SHP77 treated with DMSO at 0.1 percent for 48 hours (cell line): ENCODE measurements at regions not wholly inside any gene's neighbourhood (a gene's known extent, or its start where the extent isn't known, plus 50 kb on each side); places are given as distances from the start of the nearest gene placed in this dataset.
A peak's percentile ranks its signal among the peaks of the same experiment; 100 is the strongest.
"Not testable (repeated sequence)": the region's sequence is repeated elsewhere in the genome, so short reads cannot be mapped to it uniquely, and the experiment has no call there.

Source experiments
- DNase-seq: peaks from one replicate; lab custom pipeline; 2025; lab: John Stamatoyannopoulos, UW

DNA sequence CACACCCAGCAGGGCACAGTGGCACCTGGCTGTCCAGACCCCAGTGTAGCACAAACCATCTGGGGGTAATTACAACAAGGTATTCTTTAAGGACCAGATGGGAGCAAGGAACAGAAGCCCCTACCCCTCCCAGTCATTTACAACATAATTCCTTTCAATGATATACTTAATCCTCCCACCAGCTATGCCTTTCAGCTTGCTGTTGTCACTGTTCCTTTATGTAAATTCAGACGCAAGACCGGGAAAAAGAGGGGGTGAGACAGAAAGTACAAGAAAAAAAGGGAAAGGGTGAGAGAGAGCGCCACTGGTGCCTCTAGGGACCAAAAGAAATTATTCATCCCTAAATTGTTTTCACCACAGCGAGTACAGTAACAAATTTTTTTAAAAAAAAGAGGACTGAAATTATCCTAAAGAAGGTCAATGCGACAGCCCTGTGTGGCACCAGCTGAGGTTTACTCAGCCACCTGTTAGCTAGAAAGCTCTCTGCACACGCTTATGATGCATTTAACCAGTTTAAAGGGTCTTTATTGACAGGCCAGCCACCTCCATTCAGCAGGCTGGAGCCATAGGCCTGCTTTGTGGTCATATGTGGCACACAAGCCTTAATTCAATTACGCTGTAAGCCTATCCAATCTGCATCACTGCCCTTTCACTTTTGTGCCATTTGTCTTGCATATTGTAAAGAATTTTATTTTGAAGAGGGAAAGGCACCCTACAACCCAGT is 210.2 kb upstream of the ISL1 start:
- DNase-seq: peak; percentile 52

DNA sequence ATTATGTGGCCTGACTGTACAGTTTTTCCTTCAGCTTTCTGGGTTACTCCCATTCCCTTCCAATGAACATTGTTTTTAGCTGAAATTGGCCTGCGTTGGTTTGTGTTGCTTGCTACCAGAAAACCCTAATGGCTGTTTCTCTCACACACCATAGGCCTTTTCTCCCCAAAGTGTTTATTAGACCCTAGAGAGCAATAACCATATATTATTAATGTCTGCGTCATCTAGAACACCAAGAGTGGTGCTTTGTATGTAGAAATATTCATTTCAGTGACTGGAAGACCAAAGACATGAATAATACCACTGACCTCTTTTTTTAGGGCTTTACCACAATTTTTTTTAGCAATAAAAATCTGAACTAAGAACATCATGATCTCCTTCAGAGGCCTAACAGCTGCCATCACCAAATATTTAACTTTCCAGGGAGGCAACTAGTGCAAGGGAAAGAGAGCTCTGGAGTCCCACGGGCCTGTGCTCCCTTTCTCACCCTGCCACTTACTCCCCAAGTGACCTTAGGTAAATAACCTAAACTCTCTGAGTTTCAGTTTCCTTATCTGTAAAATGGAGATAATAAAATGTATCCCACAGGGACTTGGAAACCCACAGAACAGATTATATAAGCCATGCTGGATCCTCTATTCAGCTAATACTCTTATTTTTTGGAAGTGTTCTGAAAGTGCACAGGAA is 201.9 kb upstream of the ISL1 start:
- DNase-seq: no peak

DNA sequence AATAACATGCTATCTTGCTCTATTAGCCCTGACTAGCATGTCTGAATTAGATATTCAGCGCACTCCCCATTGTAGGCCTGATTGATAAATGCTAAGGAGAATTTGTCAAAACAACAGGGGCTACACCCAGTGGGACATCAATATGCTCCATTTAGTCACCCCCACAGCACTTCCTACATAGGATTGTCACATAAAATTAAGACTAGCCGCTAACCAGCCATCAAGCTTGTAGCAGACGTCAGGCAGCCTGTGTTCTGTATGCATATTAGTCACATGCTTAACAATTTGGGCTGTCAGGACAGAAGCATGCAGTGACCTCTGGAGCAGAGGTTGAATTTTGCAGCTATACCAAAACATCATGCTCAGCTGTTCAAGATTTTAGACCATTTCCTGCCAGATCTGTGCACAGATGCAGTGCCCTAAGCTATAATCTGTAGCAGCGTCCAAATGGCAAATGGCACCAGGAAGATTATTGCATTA is 197.4 kb upstream of the ISL1 start:
- DNase-seq: no peak

DNA sequence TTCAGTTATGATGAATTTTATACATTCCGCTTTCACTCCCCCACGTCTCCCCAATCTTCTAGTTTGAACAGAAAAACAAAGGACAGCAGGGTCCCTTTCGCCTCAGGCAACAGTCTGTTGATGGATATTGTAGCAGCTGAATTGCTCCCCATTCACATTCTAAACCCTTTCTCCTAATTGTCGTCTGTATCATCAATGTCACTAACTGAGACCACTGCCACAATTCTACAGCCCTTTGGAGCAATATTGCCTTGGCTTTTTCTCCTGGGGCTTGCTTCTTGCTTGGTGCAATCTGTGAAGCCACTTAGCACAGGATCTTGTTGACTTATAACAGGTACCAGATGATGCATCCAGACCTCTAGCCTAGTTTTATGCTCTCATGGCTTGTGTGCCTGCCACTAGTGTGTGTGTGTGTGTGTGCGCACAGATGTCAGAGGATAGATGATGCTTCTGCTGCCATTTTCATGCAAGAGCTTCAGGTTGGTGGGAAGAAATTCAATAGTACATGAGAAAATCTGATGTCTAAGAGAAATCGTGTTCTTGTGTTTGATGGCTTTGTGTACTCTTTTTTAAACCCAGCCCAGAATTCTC is 195.2 kb upstream of the ISL1 start:
- no peak for DNase-seq

DNA sequence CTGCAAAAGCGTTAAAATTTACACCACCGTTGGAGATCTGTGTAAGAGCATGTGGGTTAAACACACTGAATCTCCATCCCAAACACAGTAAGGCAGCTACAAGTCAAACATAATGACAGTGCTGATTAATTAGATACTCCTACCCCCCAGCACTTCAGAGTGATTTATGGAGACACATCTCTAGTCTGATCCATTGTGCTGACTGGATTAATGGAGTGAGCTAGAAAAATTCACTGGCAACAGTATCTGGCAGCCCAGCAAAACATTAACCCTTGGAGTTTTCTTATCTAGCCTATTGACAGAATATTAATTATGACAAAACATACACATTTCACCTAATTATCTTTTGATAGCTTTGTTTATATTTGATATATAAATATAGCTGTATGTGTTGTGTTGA is 188.6 kb upstream of the ISL1 start:
- DNase-seq: peak; percentile 77

DNA sequence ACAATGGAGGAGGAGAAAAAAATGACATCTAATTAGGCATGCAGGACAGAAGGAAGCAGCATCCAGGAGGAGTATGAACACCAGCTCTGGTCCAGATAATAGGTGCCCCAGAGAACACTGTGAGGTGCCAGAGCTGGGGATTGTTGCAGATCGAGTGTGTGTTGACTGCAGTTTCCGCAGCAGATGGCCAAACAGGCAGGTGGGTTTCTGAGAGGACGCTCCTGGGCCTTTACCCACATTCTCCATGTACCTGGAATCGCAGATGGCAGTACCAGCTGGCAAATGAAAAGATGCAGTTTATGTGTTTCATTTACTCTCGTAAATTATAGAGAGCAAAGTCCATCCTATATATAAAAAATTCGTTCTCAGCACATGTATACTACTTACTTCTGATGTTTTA is 182.2 kb upstream of the ISL1 start:
- DNase-seq: peak; percentile 70

DNA sequence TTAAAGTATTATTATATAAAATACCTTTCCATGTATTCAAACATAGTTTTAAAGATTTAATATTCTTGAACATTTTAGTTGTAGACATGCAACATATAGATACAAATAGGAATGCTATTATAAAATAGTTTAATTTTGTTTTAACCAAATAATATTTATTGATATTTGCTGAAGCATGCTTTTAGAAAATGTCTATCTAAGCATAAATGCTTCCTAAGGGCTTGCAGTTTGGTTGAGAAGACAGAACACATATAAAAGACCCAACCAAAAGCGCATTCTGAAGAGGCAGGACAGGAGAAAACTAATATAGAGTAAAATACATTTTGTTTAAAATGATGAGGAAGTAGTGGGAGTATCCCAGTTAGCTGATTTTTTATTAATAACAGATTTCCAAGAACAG is 181.5 kb upstream of the ISL1 start:
- DNase-seq: no peak

DNA sequence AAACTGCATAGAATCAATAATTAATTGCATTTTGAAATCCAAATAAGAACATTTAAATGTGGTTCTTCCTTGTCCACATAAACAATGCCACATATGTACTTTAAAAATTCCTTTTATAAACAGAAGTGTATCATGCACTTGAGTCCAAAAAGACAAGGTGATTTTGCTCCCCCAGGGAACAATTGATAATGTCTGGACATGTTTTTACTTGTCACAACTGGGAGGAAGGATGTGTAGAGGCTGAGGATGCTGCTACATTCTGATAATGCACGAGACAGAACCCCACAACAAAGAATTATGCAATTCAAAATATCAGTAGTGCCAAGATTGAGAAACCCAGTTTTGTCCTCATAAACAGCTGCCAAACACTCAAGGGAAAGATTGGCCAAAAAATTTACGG is 181.1 kb upstream of the ISL1 start:
- DNase-seq: no peak

DNA sequence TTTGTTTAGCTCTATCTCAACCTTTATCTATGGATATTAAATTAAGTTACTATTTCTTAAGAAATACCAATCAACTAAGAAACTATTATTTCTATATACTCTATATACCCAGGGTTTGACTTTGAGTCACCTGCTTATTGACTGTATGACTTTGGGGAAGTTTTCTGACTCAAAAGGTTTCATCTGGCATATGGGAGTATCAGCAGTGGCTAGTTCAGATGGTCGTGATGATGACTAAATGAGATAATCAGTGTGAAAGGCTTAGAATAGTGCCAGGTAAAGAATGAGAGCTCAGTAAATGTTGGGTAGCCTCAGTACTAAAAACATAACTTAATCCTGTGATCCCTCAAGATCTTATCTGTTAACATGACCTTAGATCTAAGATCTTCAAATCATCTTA is 179.7 kb upstream of the ISL1 start:
- no peak for DNase-seq

DNA sequence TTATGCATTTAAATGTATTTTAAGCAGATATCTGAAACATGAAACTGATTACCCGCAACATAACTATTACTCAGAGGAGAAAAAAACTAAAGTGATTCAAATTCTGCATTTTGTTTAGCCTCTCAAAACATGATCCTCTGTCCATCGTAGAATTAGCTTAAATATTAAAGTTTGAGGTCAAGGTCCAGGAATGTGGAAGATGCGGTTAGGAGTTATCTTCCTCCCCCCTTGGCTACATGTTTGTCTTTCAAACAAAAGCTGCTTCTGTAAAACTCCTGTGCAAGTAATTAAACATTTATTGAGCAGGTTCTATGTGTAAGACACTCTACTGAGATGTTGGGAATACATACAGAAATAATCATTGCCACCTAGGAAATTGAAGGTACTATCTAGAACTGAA is 175.0 kb upstream of the ISL1 start:
- DNase-seq: no peak

DNA sequence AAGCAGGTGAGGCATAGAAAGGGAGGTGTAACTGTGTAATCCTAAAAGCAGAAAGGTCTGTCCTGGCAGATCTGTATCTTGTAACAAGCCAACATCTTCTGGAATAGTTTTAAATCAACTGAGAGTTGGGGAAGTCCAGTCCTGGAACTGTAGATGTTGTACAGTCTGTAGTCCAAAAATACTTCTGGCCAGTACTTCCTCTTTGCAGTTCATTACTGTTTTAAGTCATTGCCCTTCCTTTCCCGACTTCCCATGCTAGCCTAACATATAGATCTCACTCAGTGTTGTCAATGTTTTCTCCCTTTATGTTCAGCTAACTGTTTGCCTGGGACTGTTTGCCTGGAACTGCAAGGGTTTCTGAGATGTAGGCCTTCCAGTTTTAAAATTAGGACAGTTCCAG is 168.5 kb upstream of the ISL1 start:
- no peak for DNase-seq

DNA sequence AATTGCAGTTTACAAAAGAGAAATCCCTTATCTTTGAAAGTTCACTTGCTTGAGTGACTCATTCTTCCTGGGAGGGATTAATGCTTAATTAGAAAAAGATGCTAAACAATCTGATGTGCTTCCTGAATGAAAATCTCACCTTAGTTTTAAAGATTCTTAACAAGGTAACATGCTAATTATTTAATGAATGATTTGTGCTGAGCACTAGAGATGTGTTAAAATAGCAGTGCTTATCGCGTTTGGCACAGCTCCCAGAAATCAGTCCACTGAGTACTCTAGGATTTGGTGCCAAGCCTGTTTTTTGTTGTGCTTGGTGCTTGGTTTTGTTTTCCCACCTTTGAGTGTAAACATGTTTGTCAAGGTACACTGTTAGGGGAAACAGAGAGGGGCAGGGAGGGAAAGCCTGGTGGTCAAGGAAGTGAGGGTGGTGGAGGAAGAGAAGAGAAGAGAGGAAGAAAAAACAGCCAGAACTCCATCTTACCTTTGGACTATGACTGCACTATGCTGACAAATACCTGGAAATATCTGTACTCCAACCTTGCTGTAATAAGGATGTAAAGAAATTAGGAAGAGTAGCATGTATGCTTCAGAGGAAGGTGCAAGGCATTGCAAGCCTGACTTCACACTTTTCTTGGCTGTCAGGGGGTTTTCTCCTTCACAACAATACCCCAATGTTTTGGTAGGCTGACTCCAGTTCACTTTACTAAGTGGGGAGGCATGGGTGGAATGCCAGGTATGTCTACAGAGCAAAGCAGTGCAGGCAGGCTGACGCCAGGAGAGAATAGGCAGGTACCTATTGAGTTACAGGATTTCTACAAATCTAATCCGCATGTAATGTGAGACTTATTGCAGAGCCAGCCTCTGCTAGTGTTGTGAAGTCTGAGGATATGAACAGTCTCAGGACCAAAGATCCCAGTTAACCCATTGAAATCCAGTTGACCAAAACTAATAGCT is 157.2 kb upstream of the ISL1 start:
- DNase-seq: no peak

DNA sequence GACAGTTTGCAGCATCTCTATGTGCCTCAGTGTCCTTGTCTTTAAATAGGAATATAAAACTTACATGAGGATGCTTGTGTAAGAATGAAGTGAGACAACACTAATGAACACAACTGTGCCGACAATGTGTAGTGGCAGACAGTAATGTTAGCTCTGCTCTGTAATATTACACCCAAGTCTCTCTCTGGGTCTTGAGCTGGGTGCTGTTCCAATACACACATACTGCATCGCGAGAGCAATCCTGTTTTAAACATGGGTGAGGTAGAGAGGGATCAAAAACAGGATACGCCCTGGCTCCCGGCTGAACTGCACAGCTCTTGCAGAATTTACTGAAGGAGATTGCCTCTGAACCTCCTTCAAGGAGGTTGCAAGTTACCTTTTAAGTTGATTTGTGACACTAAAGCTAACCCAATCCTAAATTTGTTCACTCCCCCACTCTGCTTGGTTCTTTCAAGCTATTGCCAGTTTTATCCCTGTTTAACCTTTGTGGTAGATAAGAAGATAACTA is 155.2 kb upstream of the ISL1 start:
- DNase-seq: no peak

DNA sequence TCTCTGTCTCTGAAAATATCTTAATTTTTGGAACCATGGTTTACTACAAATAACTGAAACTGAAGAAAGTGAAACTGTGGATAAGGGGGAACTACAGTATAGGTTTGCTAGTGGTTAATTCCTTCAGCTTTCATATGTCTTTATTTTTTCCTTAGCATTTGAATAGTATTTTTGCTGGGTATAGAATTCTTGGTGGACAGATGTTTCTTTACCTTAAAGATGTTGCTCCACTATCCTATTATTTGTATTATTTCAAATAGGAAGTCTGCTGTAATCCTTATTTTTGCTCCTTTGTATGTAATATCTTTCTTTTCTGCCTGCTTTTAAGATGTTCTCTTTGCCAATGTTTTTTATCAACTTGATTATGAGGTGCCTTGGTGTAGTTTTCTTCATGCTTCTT is 152.9 kb upstream of the ISL1 start:
- no peak for DNase-seq

DNA sequence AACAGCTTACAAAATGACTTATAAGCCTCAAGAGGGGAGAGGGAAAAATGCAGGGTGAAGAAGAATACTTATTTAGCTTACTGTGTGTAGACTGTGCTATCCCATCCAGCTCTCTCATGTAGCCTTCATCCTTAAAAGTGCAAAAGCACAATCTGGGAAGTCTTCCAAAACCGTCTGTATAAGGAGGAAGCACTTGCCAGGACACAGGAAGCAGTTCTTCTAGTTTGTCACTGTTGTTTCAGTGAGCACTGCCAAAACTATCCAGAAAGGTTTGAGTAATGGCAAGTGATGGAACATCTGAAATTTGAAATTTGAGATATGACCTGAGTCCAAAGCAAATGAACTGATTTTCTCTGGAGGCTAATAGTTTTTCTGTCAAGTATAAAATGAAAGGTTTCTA is 140.8 kb upstream of the ISL1 start:
- no peak for DNase-seq

DNA sequence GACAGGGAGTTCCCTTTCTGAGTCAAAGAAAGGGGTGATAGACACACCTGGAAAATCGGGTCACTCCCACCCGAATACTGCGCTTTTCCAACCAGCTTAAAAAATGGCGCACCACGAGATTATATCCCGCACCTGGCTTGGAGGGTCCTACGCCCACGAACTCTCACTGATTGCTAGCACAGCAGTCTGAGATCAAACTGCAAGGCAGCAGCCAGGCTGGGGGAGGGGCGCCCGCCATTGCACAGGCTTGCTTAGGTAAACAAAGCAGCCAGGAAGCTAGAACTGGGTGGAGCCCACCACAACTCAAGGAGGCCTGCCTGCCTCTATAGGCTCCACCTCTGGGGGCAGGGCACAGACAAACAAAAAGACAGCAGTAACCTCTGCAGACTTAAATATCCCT is 132.3 kb upstream of the ISL1 start:
- not testable (repeated sequence) for DNase-seq

DNA sequence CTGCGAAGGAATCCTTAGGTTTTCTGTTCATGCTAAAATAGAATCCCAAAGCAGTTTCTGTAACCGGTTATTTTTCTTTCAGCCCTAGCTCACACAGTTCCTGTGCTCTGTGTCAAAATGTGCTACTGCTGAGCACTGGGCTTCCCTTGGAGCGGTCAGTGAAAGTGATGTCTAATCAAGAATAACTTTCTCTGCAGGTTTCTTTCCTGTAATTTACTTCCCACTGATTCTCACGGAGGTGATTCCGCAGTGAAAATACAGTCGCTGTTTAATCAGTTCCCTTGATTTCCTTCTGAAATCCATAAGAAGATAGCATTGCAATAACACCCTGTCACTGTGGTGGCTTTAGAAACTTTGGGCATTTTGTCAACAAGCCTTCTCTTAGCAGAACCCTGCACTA is 112.0 kb upstream of the ISL1 start:
- DNase-seq: no peak

DNA sequence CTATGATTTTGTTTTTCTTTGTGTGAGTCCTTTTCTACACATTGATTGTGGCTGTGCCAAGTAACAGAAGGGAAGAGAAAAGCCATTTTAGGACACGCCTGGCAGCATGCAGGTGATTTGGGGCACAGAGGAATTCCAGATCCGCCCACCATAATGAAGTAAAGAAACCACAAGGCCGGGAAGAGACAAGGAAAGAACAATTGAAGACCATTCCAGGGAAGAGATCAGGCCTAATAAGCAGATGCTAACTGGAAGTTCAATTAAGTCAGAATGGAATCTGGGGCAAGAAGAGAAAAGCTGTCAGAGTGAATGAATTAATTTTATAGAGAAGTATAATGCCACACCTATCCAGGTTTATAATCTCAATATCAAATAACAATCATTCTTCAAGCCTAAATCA is 110.2 kb upstream of the ISL1 start:
- no peak for DNase-seq

DNA sequence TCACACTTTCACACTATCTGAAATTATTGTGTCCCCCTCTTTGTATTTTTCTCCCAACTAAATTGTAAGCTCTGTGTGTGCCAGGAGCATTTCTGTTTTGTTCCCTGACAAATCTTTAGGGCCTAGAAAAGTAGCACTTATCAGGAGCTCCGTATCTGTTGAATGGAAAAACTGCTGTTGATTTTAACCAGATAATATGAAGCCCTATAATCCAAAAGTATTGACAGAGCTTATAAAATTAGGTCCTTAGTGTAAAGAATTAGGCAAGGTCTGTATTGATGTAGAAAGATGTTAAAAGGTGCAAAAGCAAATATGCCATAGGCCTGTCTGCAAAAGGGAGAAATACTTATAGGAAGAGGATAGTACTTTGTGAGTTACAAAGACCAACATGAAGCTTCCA is 109.4 kb upstream of the ISL1 start:
- DNase-seq: no peak

DNA sequence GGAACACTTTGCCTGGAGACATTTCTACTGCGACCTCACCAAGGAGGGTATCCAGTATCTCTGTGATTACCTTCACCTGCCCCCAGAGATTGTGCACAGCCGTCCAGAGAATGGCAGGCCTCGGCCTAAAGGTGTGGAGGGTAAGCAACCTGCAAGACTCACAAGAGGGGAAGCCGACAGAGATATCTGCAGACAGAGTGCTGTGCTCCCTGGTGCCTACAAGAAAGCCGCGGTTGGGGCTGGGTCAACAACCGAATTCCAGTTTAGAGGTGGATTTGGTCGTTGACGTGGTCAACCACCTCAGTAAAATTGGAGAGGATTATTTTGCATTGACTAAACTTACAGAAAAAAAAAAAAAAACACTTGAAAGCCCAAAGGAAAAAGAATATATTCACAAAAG is 107.8 kb upstream of the ISL1 start:
- DNase-seq: no peak

DNA sequence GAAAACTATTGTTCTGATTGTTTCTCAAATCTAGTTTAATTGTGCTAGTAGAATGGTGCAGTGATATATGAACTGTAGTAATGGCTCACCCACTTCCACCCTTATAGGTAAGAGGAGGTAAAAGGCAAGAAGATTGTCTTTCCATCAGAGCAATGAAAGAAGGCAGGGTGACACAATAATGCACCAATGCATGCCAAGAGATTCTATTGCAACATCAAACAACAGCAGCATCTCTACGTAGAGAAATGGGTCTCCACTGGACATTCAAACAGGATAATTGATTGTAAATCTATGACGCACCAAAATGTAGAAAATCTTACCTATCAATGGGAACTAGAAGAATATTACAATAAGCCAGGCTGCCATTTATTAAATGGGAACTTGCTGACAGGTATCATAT is 107.0 kb upstream of the ISL1 start:
- DNase-seq: no peak

DNA sequence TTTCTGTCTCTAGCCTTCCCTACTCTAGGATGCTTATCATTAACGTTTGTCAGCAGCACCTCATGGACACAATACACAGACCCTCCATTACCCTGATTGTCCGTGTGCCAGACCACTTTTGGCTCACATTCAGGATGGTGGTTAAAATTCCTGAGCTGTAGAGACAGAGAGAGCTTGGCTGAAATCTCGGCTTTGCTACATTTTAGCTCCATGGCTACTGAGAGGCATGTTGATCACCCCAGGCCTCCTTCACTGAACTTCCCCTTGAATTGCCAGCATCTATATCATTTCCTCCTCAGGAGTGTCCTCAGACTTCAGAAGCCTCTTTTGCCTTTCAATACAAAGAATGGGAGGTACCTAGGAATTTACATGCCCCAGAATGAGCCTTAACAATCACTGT is 104.7 kb upstream of the ISL1 start:
- no peak for DNase-seq
